Stimulated activated CD8-positive, alpha-beta memory T cell treated with anti-CD3 and anti-CD28 coated beads, Interleukin-15, amount 100 ng/mL, for 1 hour (primary cell): ENCODE measurements at regions not wholly inside any gene's neighbourhood (a gene's known extent, or its start where the extent isn't known, plus 50 kb on each side); places are given as distances from the start of the nearest gene placed in this dataset.

Experiments used
- DNase-seq: peaks from one replicate; pipeline ENCODE4 v3.0.0-alpha.2; 2020; ENCODE audit warnings: low read depth

GRCh38 chr9:28332648-28333047 is 759.4 kb upstream of the C9orf72 start:
- no peak for DNase-seq

GRCh38 chr9:28341913-28342312 is 768.6 kb upstream of the C9orf72 start:
- no peak for DNase-seq

GRCh38 chr9:28342815-28343338 is 769.6 kb upstream of the C9orf72 start:
- DNase-seq, result no peak

- no peak for DNase-seq
Observed at GRCh38 chr9:28363151-28363562, 789.9 kb upstream of the C9orf72 start.

- DNase-seq, result no peak
Observed at GRCh38 chr9:28365020-28365640, 791.8 kb upstream of the C9orf72 start.

- no peak for DNase-seq
Observed at GRCh38 chr9:28365728-28366127, 792.4 kb upstream of the C9orf72 start.

- DNase-seq, result no peak
Observed at GRCh38 chr9:28378231-28378630, 805.0 kb upstream of the C9orf72 start.

- no peak for DNase-seq
Observed at GRCh38 chr9:28379082-28379481, 805.8 kb upstream of the C9orf72 start.

GRCh38 chr9:28389411-28389810 is 816.1 kb upstream of the C9orf72 start:
- no peak for DNase-seq

- DNase-seq, result no peak
Observed at GRCh38 chr9:28394774-28395173, 821.5 kb upstream of the C9orf72 start.

GRCh38 chr9:28396058-28396457 is 822.8 kb upstream of the C9orf72 start:
- no peak for DNase-seq

- DNase-seq, result no peak
Observed at GRCh38 chr9:28407351-28407750, 834.1 kb upstream of the C9orf72 start.

- no peak for DNase-seq
Observed at GRCh38 chr9:28409919-28410318, 836.6 kb upstream of the C9orf72 start.

- DNase-seq, result no peak
Observed at GRCh38 chr9:28410411-28410810, 837.1 kb upstream of the C9orf72 start.

GRCh38 chr9:28413471-28413870 is 840.2 kb upstream of the C9orf72 start:
- DNase-seq, result no peak

GRCh38 chr9:28423255-28423654 is 850.0 kb upstream of the C9orf72 start:
- DNase-seq, result no peak

- no peak for DNase-seq
Observed at GRCh38 chr9:28435456-28435855, 862.2 kb upstream of the C9orf72 start.

GRCh38 chr9:28439688-28440087 is 866.4 kb upstream of the C9orf72 start:
- DNase-seq, result no peak

- DNase-seq, result no peak
Observed at GRCh38 chr9:28443461-28443860, 870.2 kb upstream of the C9orf72 start.

- DNase-seq, result no peak
Observed at GRCh38 chr9:28444637-28445036, 871.4 kb upstream of the C9orf72 start.

GRCh38 chr9:28445211-28445610 is 871.9 kb upstream of the C9orf72 start:
- no peak for DNase-seq

GRCh38 chr9:28453918-28454317 is 880.6 kb upstream of the C9orf72 start:
- DNase-seq, result no peak

GRCh38 chr9:28456861-28457260 is 883.6 kb upstream of the C9orf72 start:
- DNase-seq, result no peak

- no peak for DNase-seq
Observed at GRCh38 chr9:28464481-28465216, 891.4 kb upstream of the C9orf72 start.
